K562 (cell line): ENCODE measurements at regions not wholly inside any gene's neighbourhood (a gene's known extent, or its start where the extent isn't known, plus 50 kb on each side); places are given as distances from the start of the nearest gene placed in this dataset.

Experiments
- ATAC-seq: fragments of 200-7000 bp; cut with Tn5 transposase; 3 replicates; pipeline ENCODE4 v1.9.1; 2020; ENCODE audit warnings: moderate library complexity
- BruUV-seq: library from RNA; stranded (reverse); fragments of 400-500 nt; replicated peaks from 2 replicates; lab custom pipeline; 2021; lab: Mats Ljungman, UMichigan
- CTCF ChIA-PET: fragments of 300-600 bp; formaldehyde crosslinking; extraction: SDS; loops from one replicate; lab custom pipeline; 2021; ENCODE audit warnings: low intra/inter-chr PET ratio; lab: Yijun Ruan, JAX
- POLR2A ChIA-PET: fragments of 300-600, 350-650 bp; sonication (Branson Sonifier 250); formaldehyde crosslinking; extraction: SDS; loops from one replicate; lab custom pipeline; 2021; ENCODE audit warnings: antibody characterized with exemption, inconsistent platforms; lab: Yijun Ruan, JAX
- DNase-seq, 4 experiments: peaks; one replicate each; pipeline versions ENCODE4 v3.0.0 to v3.0.0-alpha.2; 2011 to 2018; ENCODE audit warnings: low spot score in 3 of 4, mixed read lengths in 3 of 4; ENCODE audit errors: extremely low read depth in 1 of 4
- FAIRE-seq: peaks from 2 replicates; lab custom pipeline; 2011; peaks lifted over from hg19 to GRCh38; lab: Jason Lieb, UNC
- H2AFZ ChIP-seq: 2 replicates; pipeline ENCODE4 v1.6.0; 2011; ENCODE audit warnings: low read depth, low read length, control low read depth, inconsistent platforms
- H3K27ac ChIP-seq: fragments of 200-600 bp; 3 replicates; pipeline ENCODE4 v1.8.0; 2011; ENCODE audit warnings: low read depth, mild to moderate bottlenecking, control low read depth, inconsistent platforms, low read length, moderate library complexity, mixed read lengths; ENCODE audit errors: extremely low read depth
- H3K27me3 ChIP-seq, 2 experiments: fragments of 300-600 bp in 1 of 2; 2 replicates in 1 of 2; 3 replicates in 1 of 2; pipeline versions ENCODE4 v1.6.0 to v1.8.0; 2011; ENCODE audit warnings: inconsistent platforms in 2 of 2, low read length in 2 of 2, mild to moderate bottlenecking in 1 of 2, mixed read lengths in 1 of 2, moderate library complexity in 1 of 2; ENCODE audit not compliant: control insufficient read depth in 2 of 2, insufficient read depth in 2 of 2
- H3K36me3 ChIP-seq: fragments of 300-600 bp; 3 replicates; pipeline ENCODE4 v1.8.0; 2011; ENCODE audit warnings: mild to moderate bottlenecking, low read length, inconsistent platforms; ENCODE audit not compliant: control insufficient read depth, insufficient read depth
- H3K4me1 ChIP-seq, 2 experiments: fragments of 200-600 bp in 1 of 2; replicated peaks in 1 of 2; 2 replicates in 1 of 2; 3 replicates in 1 of 2; pipeline versions ENCODE4 v1.5.1 to v1.8.0; 2011; ENCODE audit warnings: inconsistent platforms in 2 of 2, low read length in 2 of 2, mild to moderate bottlenecking in 1 of 2, mixed read lengths in 1 of 2, moderate library complexity in 1 of 2; ENCODE audit not compliant: control insufficient read depth in 2 of 2, insufficient read depth in 2 of 2
- H3K4me2 ChIP-seq: 2 replicates; pipeline ENCODE4 v1.6.1; 2011; ENCODE audit warnings: low read length, control low read depth, inconsistent platforms, mixed read lengths; ENCODE audit not compliant: insufficient read depth
- H3K4me3 ChIP-seq: fragments of 200-600 bp; sonication (generic), shearing (Covaris generic); 2 replicates; pipeline ENCODE4 v1.5.1; 2016; ENCODE audit warnings: control low read depth, inconsistent platforms
- H3K79me2 ChIP-seq: fragments of 200-600 bp; 3 replicates; pipeline ENCODE4 v1.8.0; 2011; ENCODE audit warnings: low read length, inconsistent platforms; ENCODE audit not compliant: control insufficient read depth, insufficient read depth
- H3K9ac ChIP-seq, 2 experiments: 2 replicates each; pipeline versions ENCODE4 v1.6.0 to v1.6.1; 2011; ENCODE audit warnings: low read depth in 2 of 2, low read length in 2 of 2, control low read depth in 1 of 2, inconsistent platforms in 1 of 2, mild to moderate bottlenecking in 1 of 2, mixed read lengths in 1 of 2; ENCODE audit not compliant: insufficient read depth in 1 of 2
- H3K9me1 ChIP-seq: one replicate; pipeline ENCODE4 v1.6.0; 2011; ENCODE audit warnings: inconsistent platforms, mild to moderate bottlenecking, low read length, moderate library complexity; ENCODE audit not compliant: control insufficient read depth, insufficient read depth
- H3K9me3 ChIP-seq: replicated peaks from 2 replicates; pipeline ENCODE4 v1.5.1; 2011; ENCODE audit warnings: low read depth, low read length, inconsistent platforms; ENCODE audit not compliant: control insufficient read depth, insufficient read depth
- H4K20me1 ChIP-seq: replicated peaks from 2 replicates; pipeline ENCODE4 v1.6.1; 2011; ENCODE audit warnings: low read length, inconsistent platforms, mixed read lengths; ENCODE audit not compliant: control insufficient read depth, insufficient read depth
- ATF7 ChIP-seq: fragments of 450-650 bp; IDR thresholded peaks from 2 replicates; pipeline ENCODE4 v1.7.1; 2014; ENCODE audit warnings: mild to moderate bottlenecking, moderate library complexity
- BHLHE40 ChIP-seq: IDR thresholded peaks from 2 replicates; pipeline ENCODE4 v1.6.1; 2011; ENCODE audit warnings: low read length, improper control_type of control experiment
- CCNT2 ChIP-seq: IDR thresholded peaks from 2 replicates; pipeline ENCODE4 v1.6.1; 2011; ENCODE audit warnings: borderline replicate concordance, low read depth, mild to moderate bottlenecking, moderate library complexity, mixed read lengths, low read length; ENCODE audit not compliant: insufficient read length; ENCODE audit errors: extremely low read depth
- ELF1 ChIP-seq: fragments of 200-800 bp; sonication (Bioruptor generic); IDR thresholded peaks from 2 replicates; pipeline ENCODE4 v1.6.1; 2016; ENCODE audit warnings: missing genetic modification characterization, missing compliant biosample characterization
- ETV1 ChIP-seq: fragments of 450-650 bp; conservative IDR thresholded peaks from 2 replicates; pipeline ENCODE4 v1.6.1; 2016; ENCODE audit warnings: missing genetic modification characterization, control low read depth, low read depth, missing compliant biosample characterization
- FOXP1 ChIP-seq: sonication (generic); formaldehyde crosslinking; IDR thresholded peaks from 2 replicates; pipeline ENCODE4 v1.8.0; 2022; ENCODE audit warnings: mild to moderate bottlenecking, missing genetic modification reagents
- L3MBTL2 ChIP-seq: fragments of 450-650 bp; IDR thresholded peaks from 2 replicates; pipeline ENCODE4 v1.6.1; 2016; ENCODE audit warnings: mild to moderate bottlenecking, moderate library complexity
- MBD2 ChIP-seq: sonication (generic); IDR thresholded peaks from 2 replicates; pipeline ENCODE4 v1.6.1; 2016; ENCODE audit warnings: low read depth, borderline replicate concordance
- NFATC3 ChIP-seq: fragments of 450-650 bp; IDR thresholded peaks from 2 replicates; pipeline ENCODE4 v1.6.1; 2017; ENCODE audit warnings: mild to moderate bottlenecking
- NR4A1 ChIP-seq, 2 experiments: fragments of 250-450 bp in 1 of 2; fragments of 450-650 bp in 1 of 2; sonication (Bioruptor Pico) in 1 of 2; IDR thresholded peaks; 2 replicates each; pipeline versions ENCODE4 v1.4.0 to v1.6.1; 2016 to 2020; ENCODE audit warnings: mild to moderate bottlenecking in 2 of 2, missing compliant biosample characterization in 1 of 2, missing genetic modification characterization in 1 of 2, moderate library complexity in 1 of 2
- PCBP2 ChIP-seq: fragments of 200-400 bp; formaldehyde crosslinking; IDR thresholded peaks from 2 replicates; pipeline ENCODE4 v1.6.1; 2018; ENCODE audit warnings: low read length, low read depth, mild to moderate bottlenecking, moderate library complexity; ENCODE audit not compliant: poor library complexity, severe bottlenecking
- PML ChIP-seq: IDR thresholded peaks from 2 replicates; pipeline ENCODE4 v1.6.1; 2012; ENCODE audit warnings: low read length, inconsistent platforms
- PTTG1 ChIP-seq: fragments of 450-650 bp; IDR thresholded peaks from 2 replicates; pipeline ENCODE4 v1.6.1; 2016; ENCODE audit warnings: low read depth, mild to moderate bottlenecking, missing genetic modification characterization, missing compliant biosample characterization
- SMAD4 ChIP-seq: fragments of 250-450 bp; sonication (Bioruptor Pico); conservative IDR thresholded peaks from 2 replicates; pipeline ENCODE4 v1.8.0; 2021; ENCODE audit warnings: inconsistent platforms, mild to moderate bottlenecking, moderate library complexity
- SREBF1 ChIP-seq: fragments of 150-350 bp; IDR thresholded peaks from 2 replicates; pipeline ENCODE4 v1.6.1; 2014; ENCODE audit warnings: antibody characterized with exemption, low read depth, low read length, borderline replicate concordance
- ZNF134 ChIP-seq: fragments of 250-450 bp; sonication (Bioruptor Pico); conservative IDR thresholded peaks from 2 replicates; pipeline ENCODE4 v1.4.0; 2020
- WGBS: fragments of 100-300 bp; shearing (Covaris generic); methylation state at CpG from one replicate; pipeline ENCODE4 v1.1.6; 2016; ENCODE audit warnings: low coverage, mixed read lengths; ENCODE audit not compliant: insufficient coverage; ENCODE audit errors: missing lambda C conversion rate; 5-methylcytosine and 5-hydroxymethylcytosine counted together
- in situ Hi-C: fragments of 300-500 bp; cut with MboI; formaldehyde crosslinking; loops from 4 replicates; pipeline ENCODE4 v1.15.0; 2018; ENCODE audit warnings: inconsistent platforms, mixed read lengths
- intact Hi-C: fragments of 100-400 bp; cut with micrococcal nuclease; formaldehyde crosslinking; loops from 2 replicates; pipeline ENCODE4 v1.14.2; 2022
- TF ChIP-seq, protein P1 (sequence below), 2 experiments: IDR thresholded peaks; 2 replicates each; pipeline ENCODE4 v1.6.1; 2012; ENCODE audit warnings: improper control_type of control experiment in 2 of 2, low read depth in 2 of 2, low read length in 2 of 2, borderline replicate concordance in 1 of 2

DNA sequence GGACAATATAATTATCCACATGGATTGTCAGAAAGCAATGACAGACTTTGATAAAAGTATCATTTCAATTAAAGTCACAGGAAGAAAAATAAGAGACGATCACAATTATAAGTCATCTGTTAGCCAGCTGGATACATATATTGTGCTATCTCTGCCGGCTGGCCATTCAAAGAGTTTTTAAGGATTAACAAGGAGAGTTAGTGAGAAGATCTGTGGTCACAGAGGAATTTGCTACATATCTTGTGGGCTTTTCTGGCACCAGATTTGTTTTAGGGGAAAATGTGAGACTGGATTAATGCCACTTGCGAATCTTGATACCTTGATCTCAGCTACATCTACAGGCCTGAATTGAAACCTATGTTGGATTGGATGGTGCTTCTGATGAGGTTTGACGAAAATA is 90.9 kb upstream of the MANSC4 start:
- Histone ChIP-seq H2AFZ (no peak overlapping the region), H3K9ac (no peak overlapping the region), H3K4me3 (no peak overlapping the region), H3K4me2 (no peak overlapping the region), H3K9me1 (no peaks in the 10 kb centered on the region), H3K27ac (no peak overlapping the region), H3K79me2 (no peaks in the 10 kb centered on the region), H3K27me3 (no peaks in the 10 kb centered on the region), H3K36me3 (no peaks in the 10 kb centered on the region), H3K4me1 (peaks cover 7 to 17% of the 10 kb centered on the region in 2 experiments; a peak in 4 of 5 replicates), H4K20me1 (no peaks in the 10 kb centered on the region), H3K9me3 (no peaks in the 10 kb centered on the region)
- ChIA-PET POLR2A (interaction anchor here (0.8 to 1.5 kb wide), 2 partner anchors 8 to 20 kb away, joined by 3 to 5 read pairs; no protein-coding TSS in a partner anchor), CTCF (no interaction called here)
- DNase-seq (no peak), ATAC-seq (no peak), FAIRE-seq (no peak)
- TF ChIP-seq PTTG1 (tag) (no peak), ZNF134 (CRISPR knock-in tag) (no peak), FOXP1 (CRISPR knock-in tag) (no peak), SMAD4 (no peak), MBD2 (no peak), PML (no peak), NR4A1 (CRISPR knock-in tag; IDR thresholded peaks at IDR 0.05) (no peak), NR4A1 (tag; IDR thresholded peaks at IDR 0.05) (no peak), L3MBTL2 (no peak), BHLHE40 (no peak), SREBF1 (no peak), ETV1 (tag) (no peak), PCBP2 (no peak), ELF1 (tag) (no peak), CCNT2 (no peak), NFATC3 (no peak), ATF7 (no peak)
- TF ChIP-seq, protein P1, sequence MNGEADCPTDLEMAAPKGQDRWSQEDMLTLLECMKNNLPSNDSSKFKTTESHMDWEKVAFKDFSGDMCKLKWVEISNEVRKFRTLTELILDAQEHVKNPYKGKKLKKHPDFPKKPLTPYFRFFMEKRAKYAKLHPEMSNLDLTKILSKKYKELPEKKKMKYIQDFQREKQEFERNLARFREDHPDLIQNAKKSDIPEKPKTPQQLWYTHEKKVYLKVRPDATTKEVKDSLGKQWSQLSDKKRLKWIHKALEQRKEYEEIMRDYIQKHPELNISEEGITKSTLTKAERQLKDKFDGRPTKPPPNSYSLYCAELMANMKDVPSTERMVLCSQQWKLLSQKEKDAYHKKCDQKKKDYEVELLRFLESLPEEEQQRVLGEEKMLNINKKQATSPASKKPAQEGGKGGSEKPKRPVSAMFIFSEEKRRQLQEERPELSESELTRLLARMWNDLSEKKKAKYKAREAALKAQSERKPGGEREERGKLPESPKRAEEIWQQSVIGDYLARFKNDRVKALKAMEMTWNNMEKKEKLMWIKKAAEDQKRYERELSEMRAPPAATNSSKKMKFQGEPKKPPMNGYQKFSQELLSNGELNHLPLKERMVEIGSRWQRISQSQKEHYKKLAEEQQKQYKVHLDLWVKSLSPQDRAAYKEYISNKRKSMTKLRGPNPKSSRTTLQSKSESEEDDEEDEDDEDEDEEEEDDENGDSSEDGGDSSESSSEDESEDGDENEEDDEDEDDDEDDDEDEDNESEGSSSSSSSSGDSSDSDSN (IDR thresholded peaks at IDR 0.05; ENCODE audit: borderline replicate concordance in 1 of 2, low read depth in 2 of 2, low read length in 2 of 2), result no peak
- intact Hi-C loops, result no loop called here
- WGBS, result 48% methylated on average over 4 of the region's 4 CpGs
- no TSS peak for BruUV-seq
- in situ Hi-C loops, result no loop called here
